RWPE2 (cell line): ENCODE measurements at regions not wholly inside any gene's neighbourhood (a gene's known extent, or its start where the extent isn't known, plus 50 kb on each side); places are given as distances from the start of the nearest gene placed in this dataset.
A peak's percentile ranks its signal among the peaks of the same experiment; 100 is the strongest.

Experiments
- ATAC-seq: fragments of 200-7000 bp; cut with Tn5 transposase; 3 replicates; pipeline ENCODE4 v1.9.1; 2021; ENCODE audit warnings: low read depth
- DNase-seq: peaks from one replicate; pipeline ENCODE4 v3.0.0-alpha.2; 2020; ENCODE audit warnings: low spot score
- H3K27ac ChIP-seq: fragments of 450-650 bp; 2 replicates; pipeline ENCODE4 v1.5.1; 2017; ENCODE audit warnings: mild to moderate bottlenecking; ENCODE audit not compliant: poor library complexity, severe bottlenecking
- H3K27me3 ChIP-seq: fragments of 250-450 bp; sonication (Bioruptor Pico); 2 replicates; pipeline ENCODE4 v1.5.1; 2021; ENCODE audit warnings: mild to moderate bottlenecking, moderate library complexity; ENCODE audit not compliant: insufficient read depth, poor library complexity, severe bottlenecking
- H3K36me3 ChIP-seq: fragments of 250-450 bp; sonication (Bioruptor Pico); 2 replicates; pipeline ENCODE4 v1.5.1; 2020; ENCODE audit warnings: low read depth, mild to moderate bottlenecking, moderate library complexity
- H3K4me1 ChIP-seq: fragments of 250-450 bp; sonication (Bioruptor Pico); 2 replicates; pipeline ENCODE4 v1.5.1; 2021; ENCODE audit warnings: mild to moderate bottlenecking, moderate library complexity; ENCODE audit not compliant: insufficient read depth, poor library complexity, severe bottlenecking
- H3K4me3 ChIP-seq: fragments of 250-450 bp; sonication (Bioruptor Pico); 2 replicates; pipeline ENCODE4 v1.5.1; 2021; ENCODE audit warnings: mild to moderate bottlenecking, moderate library complexity; ENCODE audit not compliant: severe bottlenecking
- H3K9me3 ChIP-seq: fragments of 250-450 bp; sonication (Bioruptor Pico); 2 replicates; pipeline ENCODE4 v1.5.1; 2021; ENCODE audit warnings: mild to moderate bottlenecking, moderate library complexity; ENCODE audit not compliant: severe bottlenecking
- CTCF ChIP-seq: fragments of 450-650 bp; IDR thresholded peaks from one replicate; pipeline ENCODE4 v1.5.1; 2017; ENCODE audit warnings: mild to moderate bottlenecking, moderate library complexity; ENCODE audit not compliant: poor library complexity, severe bottlenecking

- H3K4me3 ChIP-seq = no peak overlapping the region
- H3K36me3 ChIP-seq = no peaks in the 10 kb centered on the region
- no peaks in the 10 kb centered on the region for H3K9me3 ChIP-seq
- no peaks in the 10 kb centered on the region for H3K4me1 ChIP-seq
- H3K27ac ChIP-seq = no peak overlapping the region
- ATAC-seq = no peak
- no peaks in the 10 kb centered on the region for H3K27me3 ChIP-seq
- DNase-seq = no peak
- TF ChIP-seq CTCF = no peak
Observed at GRCh38 chrX:27404366-27404765, 58.8 kb downstream of the PPP4R3C start.

- H3K9me3 ChIP-seq = no peaks in the 10 kb centered on the region
- no peaks in the 10 kb centered on the region for H3K36me3 ChIP-seq
- H3K27me3 ChIP-seq = no peaks in the 10 kb centered on the region
- DNase-seq (no peak), ATAC-seq (no peak)
- H3K4me3 ChIP-seq = no peak overlapping the region
- H3K4me1 ChIP-seq = no peaks in the 10 kb centered on the region
- no peak overlapping the region for H3K27ac ChIP-seq
- peak; percentile 47 for TF ChIP-seq CTCF
Observed at GRCh38 chrX:27399146-27399456, 64.0 kb downstream of the PPP4R3C start.

GRCh38 chrX:27391623-27392022 is 71.5 kb downstream of the PPP4R3C start:
- Histone ChIP-seq H3K36me3 (no peaks in the 10 kb centered on the region), H3K27me3 (no peaks in the 10 kb centered on the region), H3K4me3 (no peak overlapping the region), H3K27ac (no peak overlapping the region), H3K4me1 (no peaks in the 10 kb centered on the region), H3K9me3 (no peaks in the 10 kb centered on the region)
- DNase-seq (no peak), ATAC-seq (no peak)
- no peak for TF ChIP-seq CTCF

GRCh38 chrX:27381419-27381818 is 81.7 kb downstream of the PPP4R3C start:
- H3K27me3 ChIP-seq = no peaks in the 10 kb centered on the region
- H3K27ac ChIP-seq = no peak overlapping the region

More at GRCh38 chrX:27381419-27381818, 81.7 kb downstream of the PPP4R3C start:
- H3K4me1 ChIP-seq = no peaks in the 10 kb centered on the region
- DNase-seq (no peak), ATAC-seq (no peak)
- no peak for TF ChIP-seq CTCF
- no peak overlapping the region for H3K4me3 ChIP-seq
- H3K9me3 ChIP-seq = no peaks in the 10 kb centered on the region
- H3K36me3 ChIP-seq = no peaks in the 10 kb centered on the region
